ENCODE measurements at regions not wholly inside any gene's neighbourhood (a gene's known extent, or its start where the extent isn't known, plus 50 kb on each side); places are given as distances from the start of the nearest gene placed in this dataset.

- ATAC-seq: no peak
- Mint-ChIP-seq H3K4me1 (no peaks in the 10 kb centered on the region), H3K27ac (no peak overlapping the region), H3K4me3 (no peak overlapping the region), H3K9me3 (peaks cover 15% of the 10 kb centered on the region), H3K36me3 (no peaks in the 10 kb centered on the region)
- no peak for DNase-seq (ENCODE audit: low spot score in 2 of 2)
Observed at GRCh38 chr1:191910245-191910644, 248.0 kb upstream of the RGS18 start.

GRCh38 chr1:191912517-191912916, 245.7 kb upstream of the RGS18 start:
- Mint-ChIP-seq H3K4me1 (no peaks in the 10 kb centered on the region), H3K4me3 (no peak overlapping the region), H3K9me3 (peaks cover 11% of the 10 kb centered on the region), H3K36me3 (no peaks in the 10 kb centered on the region), H3K27ac (no peak overlapping the region)
- DNase-seq (ENCODE audit: low spot score in 2 of 2): no peak
- ATAC-seq: no peak

GRCh38 chr1:191913260-191913977, 244.8 kb upstream of the RGS18 start:
- Mint-ChIP-seq H3K27ac (no peak overlapping the region), H3K36me3 (no peaks in the 10 kb centered on the region), H3K4me1 (no peaks in the 10 kb centered on the region), H3K4me3 (no peak overlapping the region), H3K9me3 (peaks cover 7% of the 10 kb centered on the region)
- ATAC-seq (no peak), DNase-seq (ENCODE audit: low spot score in 2 of 2) (no peak)

GRCh38 chr1:191929383-191929782, 228.9 kb upstream of the RGS18 start:
- H3K4me3 Mint-ChIP-seq: no peak overlapping the region

GRCh38 chr1:191943684-191944083, 214.6 kb upstream of the RGS18 start:
- Mint-ChIP-seq H3K4me3 (no peak overlapping the region), H3K36me3 (no peaks in the 10 kb centered on the region), H3K4me1 (no peaks in the 10 kb centered on the region), H3K9me3 (peaks cover 10% of the 10 kb centered on the region), H3K27ac (no peak overlapping the region)
- ATAC-seq: no peak
- no peak for DNase-seq (ENCODE audit: low spot score in 2 of 2)

More at GRCh38 chr1:191929383-191929782, 228.9 kb upstream of the RGS18 start:
- Mint-ChIP-seq H3K4me1 (no peaks in the 10 kb centered on the region), H3K36me3 (no peaks in the 10 kb centered on the region), H3K27ac (no peak overlapping the region), H3K9me3 (peaks cover 17% of the 10 kb centered on the region)
- no peak for ATAC-seq
- no peak for DNase-seq (ENCODE audit: low spot score in 2 of 2)

- no peak for ATAC-seq
- DNase-seq (ENCODE audit: low spot score in 2 of 2): no peak
- Mint-ChIP-seq H3K4me1 (no peaks in the 10 kb centered on the region), H3K36me3 (no peaks in the 10 kb centered on the region), H3K9me3 (peaks cover 13% of the 10 kb centered on the region), H3K27ac (no peak overlapping the region), H3K4me3 (no peak overlapping the region)
Observed at GRCh38 chr1:191953526-191953925, 204.7 kb upstream of the RGS18 start.

GRCh38 chr1:191959856-191960255, 198.4 kb upstream of the RGS18 start:
- no peaks in the 10 kb centered on the region for H3K36me3 Mint-ChIP-seq
- H3K4me1 Mint-ChIP-seq: no peaks in the 10 kb centered on the region
- H3K27ac Mint-ChIP-seq: no peak overlapping the region
- ATAC-seq (no peak), DNase-seq (ENCODE audit: low spot score in 2 of 2) (no peak)
- no peak overlapping the region for H3K4me3 Mint-ChIP-seq
- peaks cover 11% of the 10 kb centered on the region for H3K9me3 Mint-ChIP-seq

GRCh38 chr1:191963286-191963685, 195.0 kb upstream of the RGS18 start:
- no peak overlapping the region for H3K27ac Mint-ChIP-seq
- peaks cover 6% of the 10 kb centered on the region for H3K9me3 Mint-ChIP-seq
- DNase-seq (ENCODE audit: low spot score in 2 of 2): no peak
- H3K4me1 Mint-ChIP-seq: no peaks in the 10 kb centered on the region
- no peak for ATAC-seq
- no peaks in the 10 kb centered on the region for H3K36me3 Mint-ChIP-seq
- H3K4me3 Mint-ChIP-seq: no peak overlapping the region

- H3K4me3 Mint-ChIP-seq: no peak overlapping the region
- peaks cover 6% of the 10 kb centered on the region for H3K9me3 Mint-ChIP-seq
- no peak for DNase-seq (ENCODE audit: low spot score in 2 of 2)
- H3K27ac Mint-ChIP-seq: no peak overlapping the region
- no peaks in the 10 kb centered on the region for H3K4me1 Mint-ChIP-seq
- no peak for ATAC-seq
- no peaks in the 10 kb centered on the region for H3K36me3 Mint-ChIP-seq
Observed at GRCh38 chr1:191963781-191964455, 194.3 kb upstream of the RGS18 start.

- no peaks in the 10 kb centered on the region for H3K4me1 Mint-ChIP-seq
- no peak overlapping the region for H3K27ac Mint-ChIP-seq
- no peaks in the 10 kb centered on the region for H3K36me3 Mint-ChIP-seq
- peaks cover 3% of the 10 kb centered on the region for H3K9me3 Mint-ChIP-seq
- DNase-seq (ENCODE audit: low spot score in 2 of 2): no peak
- H3K4me3 Mint-ChIP-seq: no peak overlapping the region
- ATAC-seq: no peak
Observed at GRCh38 chr1:191969290-191969689, 189.0 kb upstream of the RGS18 start.

GRCh38 chr1:191970116-191970515, 188.1 kb upstream of the RGS18 start:
- DNase-seq (ENCODE audit: low spot score in 2 of 2) (no peak), ATAC-seq (no peak)
- Mint-ChIP-seq H3K27ac (no peak overlapping the region), H3K4me1 (no peaks in the 10 kb centered on the region), H3K36me3 (no peaks in the 10 kb centered on the region), H3K4me3 (no peak overlapping the region), H3K9me3 (peaks cover 3% of the 10 kb centered on the region)

- Mint-ChIP-seq H3K9me3 (peaks cover 7% of the 10 kb centered on the region), H3K27ac (no peak overlapping the region), H3K4me3 (no peak overlapping the region), H3K36me3 (no peaks in the 10 kb centered on the region), H3K4me1 (no peaks in the 10 kb centered on the region)
- ATAC-seq (no peak), DNase-seq (ENCODE audit: low spot score in 2 of 2) (no peak)
Observed at GRCh38 chr1:191971447-191971846, 186.8 kb upstream of the RGS18 start.

- H3K4me3 Mint-ChIP-seq: no peak overlapping the region
- H3K36me3 Mint-ChIP-seq: no peaks in the 10 kb centered on the region
- no peak overlapping the region for H3K27ac Mint-ChIP-seq
Observed at GRCh38 chr1:191974004-191974403, 184.3 kb upstream of the RGS18 start.

GRCh38 chr1:191977874-191978506, 180.3 kb upstream of the RGS18 start:
- Mint-ChIP-seq H3K36me3 (no peaks in the 10 kb centered on the region), H3K4me3 (no peak overlapping the region), H3K27ac (no peak overlapping the region), H3K9me3 (peaks cover 22% of the 10 kb centered on the region), H3K4me1 (no peaks in the 10 kb centered on the region)
- DNase-seq (ENCODE audit: low spot score in 2 of 2): no peak
- no peak for ATAC-seq

More at GRCh38 chr1:191974004-191974403, 184.3 kb upstream of the RGS18 start:
- peaks cover 9% of the 10 kb centered on the region for H3K9me3 Mint-ChIP-seq
- DNase-seq (ENCODE audit: low spot score in 2 of 2): no peak
- ATAC-seq: no peak
- no peaks in the 10 kb centered on the region for H3K4me1 Mint-ChIP-seq

- no peak overlapping the region for H3K4me3 Mint-ChIP-seq
- H3K27ac Mint-ChIP-seq: no peak overlapping the region
- DNase-seq (ENCODE audit: low spot score in 2 of 2): no peak
- peaks cover 22% of the 10 kb centered on the region for H3K9me3 Mint-ChIP-seq
- no peaks in the 10 kb centered on the region for H3K36me3 Mint-ChIP-seq
- H3K4me1 Mint-ChIP-seq: no peaks in the 10 kb centered on the region
- no peak for ATAC-seq
Observed at GRCh38 chr1:191984856-191985255, 173.4 kb upstream of the RGS18 start.

GRCh38 chr1:191992118-191992517, 166.1 kb upstream of the RGS18 start:
- Mint-ChIP-seq H3K9me3 (peaks cover 6% of the 10 kb centered on the region), H3K4me1 (no peaks in the 10 kb centered on the region), H3K27ac (no peak overlapping the region), H3K4me3 (no peak overlapping the region), H3K36me3 (no peaks in the 10 kb centered on the region)
- ATAC-seq (no peak), DNase-seq (ENCODE audit: low spot score in 2 of 2) (no peak)
